SK-N-SH (cell line): ENCODE measurements at regions not wholly inside any gene's neighbourhood (a gene's known extent, or its start where the extent isn't known, plus 50 kb on each side); places are given as distances from the start of the nearest gene placed in this dataset.

Experiments used
- CTCF ChIA-PET: fragments of 300-600, 350-600 bp; formaldehyde crosslinking; extraction: SDS; loops from one replicate; lab custom pipeline; 2021; lab: Yijun Ruan, JAX
- POLR2A ChIA-PET: fragments of 350-600 bp; sonication (Branson Sonifier 250); formaldehyde crosslinking; extraction: SDS; loops from one replicate; lab custom pipeline; 2020; ENCODE audit warnings: antibody characterized with exemption, inconsistent platforms; lab: Yijun Ruan, JAX
- DNase-seq: peaks from one replicate; pipeline ENCODE4 v3.0.0; 2012
- H2AFZ ChIP-seq: fragments of 200-600 bp; sonication (generic); 2 replicates; pipeline ENCODE4 v1.8.1; 2016; ENCODE audit warnings: antibody characterized with exemption, mild to moderate bottlenecking, low read depth
- H3F3A ChIP-seq: fragments of 200-600 bp; sonication (generic); replicated peaks from 2 replicates; pipeline ENCODE3; 2016; ENCODE audit warnings: antibody characterized with exemption, mild to moderate bottlenecking; ENCODE audit not compliant: insufficient read depth
- H3K27ac ChIP-seq, 2 experiments: fragments of 200-500 bp in 1 of 2; fragments of 200-600 bp in 1 of 2; sonication (Bioruptor generic) in 1 of 2; sonication (generic), shearing (Covaris generic) in 1 of 2; 2 replicates each; pipeline versions ENCODE4 v1.5.1 to v1.6.1; 2014 to 2016; ENCODE audit warnings: low read depth in 2 of 2, inconsistent platforms in 1 of 2, low read length in 1 of 2, mild to moderate bottlenecking in 1 of 2, mixed read lengths in 1 of 2
- H3K27me3 ChIP-seq: fragments of 200-600 bp; sonication (generic), shearing (Covaris generic); 2 replicates; pipeline ENCODE4 v1.6.1; 2016; ENCODE audit warnings: mixed run types; ENCODE audit not compliant: insufficient read depth
- H3K36me3 ChIP-seq, 2 experiments: fragments of 200-500 bp in 1 of 2; fragments of 200-600 bp in 1 of 2; sonication (Bioruptor generic) in 1 of 2; sonication (generic) in 1 of 2; replicated peaks in 1 of 2; 2 replicates each; pipeline versions ENCODE3 to v1.5.1; 2014 to 2016; ENCODE audit warnings: low read length in 1 of 2, mild to moderate bottlenecking in 1 of 2; ENCODE audit not compliant: insufficient read depth in 2 of 2, control insufficient read depth in 1 of 2
- H3K4me1 ChIP-seq, 2 experiments: fragments of 200-500 bp in 1 of 2; fragments of 200-600 bp in 1 of 2; sonication (Bioruptor generic) in 1 of 2; sonication (generic), shearing (Covaris generic) in 1 of 2; 2 replicates each; pipeline versions ENCODE4 v1.5.1 to v1.6.1; 2014 to 2016; ENCODE audit warnings: low read depth in 1 of 2, low read length in 1 of 2, mixed run types in 1 of 2; ENCODE audit not compliant: insufficient read depth in 2 of 2, control insufficient read depth in 1 of 2
- H3K4me2 ChIP-seq: fragments of 200-600 bp; sonication (generic), shearing (Covaris generic); 2 replicates; pipeline ENCODE4 v1.6.1; 2017; ENCODE audit warnings: mixed run types
- H3K4me3 ChIP-seq, 2 experiments: fragments of 200-500 bp in 1 of 2; fragments of 200-600 bp in 1 of 2; sonication (Bioruptor generic) in 1 of 2; sonication (generic), shearing (Covaris generic) in 1 of 2; 2 replicates each; pipeline versions ENCODE4 v1.5.1 to v1.8.1; 2014 to 2016; ENCODE audit warnings: low read depth in 2 of 2, inconsistent platforms in 1 of 2, low read length in 1 of 2, mild to moderate bottlenecking in 1 of 2, mixed read lengths in 1 of 2, moderate library complexity in 1 of 2
- H3K79me2 ChIP-seq: fragments of 200-600 bp; sonication (generic); 2 replicates; pipeline ENCODE4 v1.8.1; 2017; ENCODE audit warnings: mild to moderate bottlenecking; ENCODE audit not compliant: insufficient read depth
- H3K9ac ChIP-seq: fragments of 200-600 bp; sonication (generic); 2 replicates; pipeline ENCODE4 v1.6.1; 2017; ENCODE audit warnings: mixed run types
- H3K9me2 ChIP-seq: fragments of 200-600 bp; sonication (generic); 2 replicates; pipeline ENCODE4 v1.6.1; 2017; ENCODE audit warnings: mixed run types
- H3K9me3 ChIP-seq: fragments of 200-600 bp; sonication (generic); 2 replicates; pipeline ENCODE4 v1.6.1; 2017; ENCODE audit warnings: mixed run types, mild to moderate bottlenecking, moderate library complexity
- H4K20me1 ChIP-seq: fragments of 200-600 bp; sonication (generic); 2 replicates; pipeline ENCODE4 v1.6.1; 2017; ENCODE audit warnings: mild to moderate bottlenecking, mixed run types; ENCODE audit not compliant: insufficient read depth
- EP300 ChIP-seq, 2 experiments: IDR thresholded peaks; 2 replicates each; pipeline versions ENCODE4 v1.4.0 to v1.6.1; 2012; ENCODE audit warnings: borderline replicate concordance in 1 of 2, low read depth in 1 of 2, low read length in 1 of 2
- FOXJ3 ChIP-seq: sonication (generic); formaldehyde crosslinking; IDR thresholded peaks from 2 replicates; pipeline ENCODE4 v1.5.1; 2020; ENCODE audit warnings: mild to moderate bottlenecking, missing genetic modification reagents
- FOXM1 ChIP-seq: IDR thresholded peaks from 2 replicates; pipeline ENCODE4 v1.4.0; 2012; ENCODE audit warnings: low read depth, mild to moderate bottlenecking
- GATA2 ChIP-seq: sonication (generic); formaldehyde crosslinking; IDR thresholded peaks from 2 replicates; pipeline ENCODE4 v1.5.0; 2020; ENCODE audit warnings: mild to moderate bottlenecking, missing genetic modification reagents
- JUND ChIP-seq: IDR thresholded peaks from 2 replicates; pipeline ENCODE4 v1.4.0; 2012
- RCOR1 ChIP-seq: fragments of 150-350 bp; IDR thresholded peaks from 2 replicates; pipeline ENCODE4 v1.6.1; 2017; ENCODE audit warnings: antibody characterized with exemption, low read length
- RXRA ChIP-seq: IDR thresholded peaks from 2 replicates; pipeline ENCODE4 v1.4.0; 2012; ENCODE audit warnings: low read depth, mild to moderate bottlenecking, borderline replicate concordance
- TCF12 ChIP-seq: IDR thresholded peaks from 2 replicates; pipeline ENCODE4 v1.4.0; 2012
- TEAD4 ChIP-seq: IDR thresholded peaks from 2 replicates; pipeline ENCODE4 v1.4.0; 2012; ENCODE audit warnings: mild to moderate bottlenecking, borderline replicate concordance; ENCODE audit not compliant: insufficient read depth
- TF ChIP-seq, protein P1 (sequence below): fragments of 200-600 bp; sonication (generic); IDR thresholded peaks from 2 replicates; pipeline ENCODE4 v1.6.1; 2017; ENCODE audit warnings: antibody characterized with exemption, mild to moderate bottlenecking, moderate library complexity
- TF ChIP-seq, protein P2 (sequence below): IDR thresholded peaks from 2 replicates; pipeline ENCODE4 v1.4.0; 2012; ENCODE audit warnings: low read depth
- TF ChIP-seq, protein P3 (sequence below): fragments of 150-350 bp; IDR thresholded peaks from 2 replicates; pipeline ENCODE4 v1.6.1; 2016; ENCODE audit warnings: mild to moderate bottlenecking, low read depth, low read length
- TF ChIP-seq, protein P4 (sequence below): IDR thresholded peaks from 2 replicates; pipeline ENCODE4 v1.4.0; 2012; ENCODE audit warnings: low read depth, borderline replicate concordance
- TF ChIP-seq, protein P5 (sequence below): fragments of 150-350 bp; IDR thresholded peaks from 2 replicates; pipeline ENCODE4 v1.6.1; 2017; ENCODE audit warnings: antibody characterized with exemption, low read length, low read depth, borderline replicate concordance

DNA sequence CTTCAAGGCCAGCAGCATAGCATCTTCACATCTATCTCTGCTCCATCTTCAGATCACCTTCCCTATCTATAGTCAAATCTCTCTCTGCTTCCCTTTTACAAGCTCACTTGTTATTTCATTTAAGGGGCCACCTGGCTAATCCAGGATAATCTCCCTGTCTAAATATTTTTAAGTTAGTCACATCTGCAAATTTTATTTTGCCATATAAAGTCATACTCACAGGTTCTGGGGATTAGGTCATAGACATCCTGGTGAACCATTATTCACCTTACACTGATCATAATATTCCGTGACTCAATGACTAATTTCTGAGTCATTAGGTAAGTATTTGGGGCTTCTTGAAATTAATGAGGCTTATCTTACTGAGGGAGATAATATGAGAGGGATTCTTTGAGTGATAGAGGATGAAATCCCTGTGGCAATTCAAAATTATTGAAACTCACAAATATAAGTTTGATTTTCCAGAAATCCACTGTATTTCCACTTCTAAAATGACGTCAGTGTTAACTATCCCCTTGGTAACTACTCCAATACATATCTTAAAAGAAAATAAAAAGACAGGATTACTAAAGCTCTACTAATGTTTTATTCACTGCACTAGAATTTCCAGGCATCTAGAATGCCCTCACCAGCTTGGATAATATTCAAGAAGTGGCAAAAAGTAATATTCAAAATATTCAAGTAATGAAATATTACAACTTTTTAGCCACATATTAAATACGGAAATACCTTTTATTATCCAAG is 93.7 kb upstream of the RBMS3 start (continued):
- TF ChIP-seq, protein P1, sequence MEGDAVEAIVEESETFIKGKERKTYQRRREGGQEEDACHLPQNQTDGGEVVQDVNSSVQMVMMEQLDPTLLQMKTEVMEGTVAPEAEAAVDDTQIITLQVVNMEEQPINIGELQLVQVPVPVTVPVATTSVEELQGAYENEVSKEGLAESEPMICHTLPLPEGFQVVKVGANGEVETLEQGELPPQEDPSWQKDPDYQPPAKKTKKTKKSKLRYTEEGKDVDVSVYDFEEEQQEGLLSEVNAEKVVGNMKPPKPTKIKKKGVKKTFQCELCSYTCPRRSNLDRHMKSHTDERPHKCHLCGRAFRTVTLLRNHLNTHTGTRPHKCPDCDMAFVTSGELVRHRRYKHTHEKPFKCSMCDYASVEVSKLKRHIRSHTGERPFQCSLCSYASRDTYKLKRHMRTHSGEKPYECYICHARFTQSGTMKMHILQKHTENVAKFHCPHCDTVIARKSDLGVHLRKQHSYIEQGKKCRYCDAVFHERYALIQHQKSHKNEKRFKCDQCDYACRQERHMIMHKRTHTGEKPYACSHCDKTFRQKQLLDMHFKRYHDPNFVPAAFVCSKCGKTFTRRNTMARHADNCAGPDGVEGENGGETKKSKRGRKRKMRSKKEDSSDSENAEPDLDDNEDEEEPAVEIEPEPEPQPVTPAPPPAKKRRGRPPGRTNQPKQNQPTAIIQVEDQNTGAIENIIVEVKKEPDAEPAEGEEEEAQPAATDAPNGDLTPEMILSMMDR, result no peak
- peak in 1 of 2 experiments; percentile 85; a peak in 1 of 4 replicates for TF ChIP-seq EP300 (IDR thresholded peaks at IDR 0.05; ENCODE audit: borderline replicate concordance in 1 of 2, low read depth in 1 of 2, low read length in 1 of 2)
- TF ChIP-seq, protein P2, sequence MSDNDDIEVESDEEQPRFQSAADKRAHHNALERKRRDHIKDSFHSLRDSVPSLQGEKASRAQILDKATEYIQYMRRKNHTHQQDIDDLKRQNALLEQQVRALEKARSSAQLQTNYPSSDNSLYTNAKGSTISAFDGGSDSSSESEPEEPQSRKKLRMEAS, result no peak
- TF ChIP-seq RCOR1, result no peak
- TF ChIP-seq, protein P3, sequence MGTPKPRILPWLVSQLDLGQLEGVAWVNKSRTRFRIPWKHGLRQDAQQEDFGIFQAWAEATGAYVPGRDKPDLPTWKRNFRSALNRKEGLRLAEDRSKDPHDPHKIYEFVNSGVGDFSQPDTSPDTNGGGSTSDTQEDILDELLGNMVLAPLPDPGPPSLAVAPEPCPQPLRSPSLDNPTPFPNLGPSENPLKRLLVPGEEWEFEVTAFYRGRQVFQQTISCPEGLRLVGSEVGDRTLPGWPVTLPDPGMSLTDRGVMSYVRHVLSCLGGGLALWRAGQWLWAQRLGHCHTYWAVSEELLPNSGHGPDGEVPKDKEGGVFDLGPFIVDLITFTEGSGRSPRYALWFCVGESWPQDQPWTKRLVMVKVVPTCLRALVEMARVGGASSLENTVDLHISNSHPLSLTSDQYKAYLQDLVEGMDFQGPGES, result no peak
- peak; percentile 63; the same call in 1 of the 2 replicates for TF ChIP-seq RXRA
- TF ChIP-seq FOXM1, result peak; percentile 60; the same call in 1 of the 2 replicates
- peak; percentile 91 for TF ChIP-seq JUND
- TF ChIP-seq, protein P4, sequence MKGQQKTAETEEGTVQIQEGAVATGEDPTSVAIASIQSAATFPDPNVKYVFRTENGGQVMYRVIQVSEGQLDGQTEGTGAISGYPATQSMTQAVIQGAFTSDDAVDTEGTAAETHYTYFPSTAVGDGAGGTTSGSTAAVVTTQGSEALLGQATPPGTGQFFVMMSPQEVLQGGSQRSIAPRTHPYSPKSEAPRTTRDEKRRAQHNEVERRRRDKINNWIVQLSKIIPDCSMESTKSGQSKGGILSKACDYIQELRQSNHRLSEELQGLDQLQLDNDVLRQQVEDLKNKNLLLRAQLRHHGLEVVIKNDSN, result no peak
- TF ChIP-seq TCF12, result peak; percentile 78
- TF ChIP-seq TEAD4, result 0 out of 2 replicates have a peak, but pooled peaks have one; percentile 74

DNA sequence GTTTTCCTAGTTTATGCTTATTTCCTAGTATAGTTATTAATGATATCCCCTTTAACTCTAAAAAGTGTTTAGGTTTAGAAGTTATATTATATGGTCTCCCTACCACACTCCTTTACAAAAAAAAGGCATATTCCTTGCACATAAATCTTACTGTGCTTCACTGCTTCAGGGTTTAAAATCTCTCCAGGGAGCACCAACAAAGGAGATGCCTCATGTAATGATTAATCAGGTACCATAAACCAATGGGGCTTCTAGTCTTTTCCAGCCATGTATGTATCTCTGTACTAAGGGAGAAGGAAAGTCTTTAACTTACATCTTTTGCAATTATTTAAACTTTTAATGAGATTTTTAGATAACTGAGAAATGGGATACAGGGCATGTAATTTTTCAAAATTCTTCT is 91.5 kb upstream of the RBMS3 start:
- ChIA-PET CTCF (no interaction called here), POLR2A (no interaction called here)
- DNase-seq, result no peak
- Histone ChIP-seq H3K36me3 (no peaks in the 10 kb centered on the region), H3K4me1 (peaks cover 0 to 25% of the 10 kb centered on the region in 2 experiments; a peak in 2 of 4 replicates), H3K9me3 (peaks cover 15% of the 10 kb centered on the region), H4K20me1 (no peaks in the 10 kb centered on the region), H3K27me3 (no peaks in the 10 kb centered on the region), H3K27ac (no peak overlapping the region), H3F3A (peaks cover 41% of the 10 kb centered on the region), H3K4me3 (no peak overlapping the region), H3K9me2 (no peaks in the 10 kb centered on the region), H3K79me2 (no peaks in the 10 kb centered on the region), H3K4me2 (no peak overlapping the region), H3K9ac (no peak overlapping the region), H2AFZ (no peak overlapping the region)
- TF ChIP-seq JUND, result no peak
- TF ChIP-seq, protein P5, sequence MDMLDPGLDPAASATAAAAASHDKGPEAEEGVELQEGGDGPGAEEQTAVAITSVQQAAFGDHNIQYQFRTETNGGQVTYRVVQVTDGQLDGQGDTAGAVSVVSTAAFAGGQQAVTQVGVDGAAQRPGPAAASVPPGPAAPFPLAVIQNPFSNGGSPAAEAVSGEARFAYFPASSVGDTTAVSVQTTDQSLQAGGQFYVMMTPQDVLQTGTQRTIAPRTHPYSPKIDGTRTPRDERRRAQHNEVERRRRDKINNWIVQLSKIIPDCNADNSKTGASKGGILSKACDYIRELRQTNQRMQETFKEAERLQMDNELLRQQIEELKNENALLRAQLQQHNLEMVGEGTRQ, result no peak
- TF ChIP-seq, protein P3, result no peak
- no peak for TF ChIP-seq FOXJ3 (CRISPR knock-in tag)
- TF ChIP-seq FOXM1, result no peak
- TF ChIP-seq GATA2 (CRISPR knock-in tag), result no peak
